CD4-positive, CD25-positive, alpha-beta regulatory T cell (primary cell): ENCODE measurements at regions not wholly inside any gene's neighbourhood (a gene's known extent, or its start where the extent isn't known, plus 50 kb on each side); places are given as distances from the start of the nearest gene placed in this dataset.
A peak's percentile ranks its signal among the peaks of the same experiment; 100 is the strongest.

Experiments used
- ATAC-seq, 2 donors: fragments of 150-1000 bp; cut with Tn5 transposase; one replicate each; pipeline ENCODE4 v1.10.0; 2021; ENCODE audit warnings: low read depth in 2 of 2, moderate number of reproducible peaks in 2 of 2, moderate library complexity in 1 of 2
- DNase-seq, 3 donors: peaks; one replicate each; pipeline versions ENCODE4 v3.0.0 to v3.0.0-alpha.2; 2012 to 2022; ENCODE audit warnings: mixed read lengths in 1 of 3
- H3K27ac ChIP-seq: one replicate; pipeline ENCODE4 v1.7.0; 2013; ENCODE audit warnings: mild to moderate bottlenecking, low read length; ENCODE audit not compliant: insufficient read depth, poor library complexity, severe bottlenecking
- H3K27me3 ChIP-seq: one replicate; pipeline ENCODE4 v1.7.0; 2013; ENCODE audit warnings: low read length; ENCODE audit not compliant: control insufficient read depth, insufficient read depth
- H3K36me3 ChIP-seq: one replicate; pipeline ENCODE4 v1.7.0; 2013; ENCODE audit warnings: mild to moderate bottlenecking, low read length, moderate library complexity; ENCODE audit not compliant: control insufficient read depth, insufficient read depth
- H3K4me1 ChIP-seq: 2 replicates; pipeline ENCODE4 v1.7.0; 2013; ENCODE audit warnings: mild to moderate bottlenecking, low read length; ENCODE audit not compliant: insufficient read depth, control insufficient read depth, poor library complexity, severe bottlenecking
- H3K4me3 ChIP-seq: one replicate; pipeline ENCODE4 v1.7.0; 2013; ENCODE audit warnings: low read depth, mild to moderate bottlenecking, low read length, moderate library complexity
- H3K9me3 ChIP-seq, 2 experiments: 1 replicate in 1 of 2; 2 replicates in 1 of 2; pipeline ENCODE4 v1.7.0; 2013; ENCODE audit warnings: low read length in 2 of 2, mild to moderate bottlenecking in 1 of 2, moderate library complexity in 1 of 2; ENCODE audit not compliant: control insufficient read depth in 2 of 2
- H3K27ac Mint-ChIP-seq, 3 donors: one replicate each; pipeline ENCODE4 v1.8.0; 2020 to 2022; ENCODE audit warnings: mild to moderate bottlenecking in 3 of 3, mixed read lengths in 3 of 3, moderate library complexity in 2 of 3
- H3K27me3 Mint-ChIP-seq: one replicate; pipeline ENCODE4 v1.8.0; 2022; ENCODE audit warnings: mild to moderate bottlenecking, mixed read lengths
- H3K36me3 Mint-ChIP-seq: one replicate; pipeline ENCODE4 v1.8.0; 2020; ENCODE audit warnings: mixed read lengths
- H3K4me1 Mint-ChIP-seq, 4 donors: one replicate each; pipeline ENCODE4 v1.8.0; 2020 to 2022; ENCODE audit warnings: mixed read lengths in 4 of 4, mild to moderate bottlenecking in 1 of 4
- H3K4me3 Mint-ChIP-seq, 4 donors: one replicate each; pipeline ENCODE4 v1.8.0; 2020 to 2022; ENCODE audit warnings: mild to moderate bottlenecking in 4 of 4, mixed read lengths in 4 of 4, moderate library complexity in 3 of 4
- H3K9me3 Mint-ChIP-seq, 7 donors: one replicate each; pipeline ENCODE4 v1.8.0; 2020 to 2022; ENCODE audit warnings: mixed read lengths in 7 of 7, mild to moderate bottlenecking in 3 of 7, moderate library complexity in 2 of 7

- Histone ChIP-seq H3K4me1 (no peaks in the 10 kb centered on the region), H3K9me3 (no peaks in the 10 kb centered on the region), H3K27me3 (no peaks in the 10 kb centered on the region), H3K36me3 (no peaks in the 10 kb centered on the region), H3K4me3 (no peak overlapping the region), H3K27ac (no peak overlapping the region)
- Mint-ChIP-seq H3K9me3 (peaks cover 0 to 9% (median 2%) of the 10 kb centered on the region in 7 donors), H3K27me3 (no peaks in the 10 kb centered on the region), H3K36me3 (no peaks in the 10 kb centered on the region), H3K4me1 (peaks cover 0 to 2% (median 0%) of the 10 kb centered on the region in 4 donors), H3K4me3 (no peak overlapping the region), H3K27ac (no peak overlapping the region)
- ATAC-seq, result no peak
- DNase-seq, result peak in 2 of 3 donors; percentile 8 to 44
These were observed 1156.3 kb downstream of the SORCS3 start for GRCh38 chr10:105797234-105797890.

- Mint-ChIP-seq H3K4me3 (no peak overlapping the region), H3K9me3 (peaks cover 0 to 8% (median 0%) of the 10 kb centered on the region in 7 donors), H3K36me3 (no peaks in the 10 kb centered on the region), H3K27me3 (peaks cover 4% of the 10 kb centered on the region), H3K27ac (no peak overlapping the region), H3K4me1 (peaks cover 0 to 2% (median 0%) of the 10 kb centered on the region in 4 donors)
- ATAC-seq (no peak), DNase-seq (no peak)
- Histone ChIP-seq H3K27ac (no peak overlapping the region), H3K4me3 (no peak overlapping the region), H3K27me3 (no peaks in the 10 kb centered on the region), H3K9me3 (no peaks in the 10 kb centered on the region), H3K4me1 (no peaks in the 10 kb centered on the region), H3K36me3 (no peaks in the 10 kb centered on the region)
These were observed 1152.0 kb downstream of the SORCS3 start for GRCh38 chr10:105793071-105793470.

- no peak overlapping the region for H3K4me3 Mint-ChIP-seq
- peaks cover 4% of the 10 kb centered on the region for H3K27me3 Mint-ChIP-seq
These were observed 1144.6 kb downstream of the SORCS3 start for GRCh38 chr10:105785721-105786120.

GRCh38 chr10:105783936-105784483 is 1142.9 kb downstream of the SORCS3 start:
- Histone ChIP-seq H3K27ac (no peak overlapping the region), H3K27me3 (no peaks in the 10 kb centered on the region), H3K36me3 (no peaks in the 10 kb centered on the region), H3K4me3 (no peak overlapping the region), H3K9me3 (peaks cover 0 to 4% of the 10 kb centered on the region in 2 experiments), H3K4me1 (no peaks in the 10 kb centered on the region)
- peaks cover 3% of the 10 kb centered on the region for H3K36me3 Mint-ChIP-seq
- ATAC-seq, result no peak
- DNase-seq, result no peak
- no peak overlapping the region for H3K4me3 Mint-ChIP-seq
- H3K9me3 Mint-ChIP-seq, result peaks cover 0 to 15% (median 5%) of the 10 kb centered on the region in 7 donors
- peaks cover 4% of the 10 kb centered on the region for H3K27me3 Mint-ChIP-seq
- H3K27ac Mint-ChIP-seq, result no peak overlapping the region
- no peaks in the 10 kb centered on the region for H3K4me1 Mint-ChIP-seq

More at GRCh38 chr10:105785721-105786120, 1144.6 kb downstream of the SORCS3 start:
- H3K4me3 ChIP-seq, result no peak overlapping the region
- H3K27me3 ChIP-seq, result no peaks in the 10 kb centered on the region
- no peak for ATAC-seq
- peaks cover 0 to 4% of the 10 kb centered on the region in 2 experiments for H3K9me3 ChIP-seq
- H3K9me3 Mint-ChIP-seq, result peaks cover 0 to 15% (median 5%) of the 10 kb centered on the region in 7 donors
- no peaks in the 10 kb centered on the region for H3K36me3 ChIP-seq
- DNase-seq, result no peak
- no peaks in the 10 kb centered on the region for H3K4me1 ChIP-seq
- H3K27ac ChIP-seq, result no peak overlapping the region
- peaks cover 3% of the 10 kb centered on the region for H3K36me3 Mint-ChIP-seq
- H3K4me1 Mint-ChIP-seq, result no peaks in the 10 kb centered on the region
- H3K27ac Mint-ChIP-seq, result no peak overlapping the region

- no peak for DNase-seq
- Histone ChIP-seq H3K36me3 (no peaks in the 10 kb centered on the region), H3K4me1 (no peaks in the 10 kb centered on the region), H3K4me3 (no peak overlapping the region), H3K27me3 (no peaks in the 10 kb centered on the region), H3K27ac (no peak overlapping the region), H3K9me3 (no peaks in the 10 kb centered on the region)
- Mint-ChIP-seq H3K27me3 (no peaks in the 10 kb centered on the region), H3K4me1 (no peaks in the 10 kb centered on the region), H3K4me3 (no peak overlapping the region), H3K9me3 (peaks cover 0 to 5% (median 2%) of the 10 kb centered on the region in 7 donors), H3K27ac (no peak overlapping the region), H3K36me3 (no peaks in the 10 kb centered on the region)
- no peak for ATAC-seq
These were observed 1133.8 kb downstream of the SORCS3 start for GRCh38 chr10:105774881-105775280.

- no peak overlapping the region for H3K27ac ChIP-seq
- no peak overlapping the region for H3K27ac Mint-ChIP-seq
- no peaks in the 10 kb centered on the region for H3K4me1 ChIP-seq
- ATAC-seq, result no peak
- H3K9me3 ChIP-seq, result no peaks in the 10 kb centered on the region
- H3K27me3 Mint-ChIP-seq, result no peaks in the 10 kb centered on the region
- H3K36me3 ChIP-seq, result no peaks in the 10 kb centered on the region
- no peak for DNase-seq
- H3K4me3 Mint-ChIP-seq, result no peak overlapping the region
- no peaks in the 10 kb centered on the region for H3K4me1 Mint-ChIP-seq
- peaks cover 0 to 5% (median 2%) of the 10 kb centered on the region in 7 donors for H3K9me3 Mint-ChIP-seq
- H3K27me3 ChIP-seq, result no peaks in the 10 kb centered on the region
- H3K36me3 Mint-ChIP-seq, result no peaks in the 10 kb centered on the region
- H3K4me3 ChIP-seq, result no peak overlapping the region
These were observed 1133.3 kb downstream of the SORCS3 start for GRCh38 chr10:105774351-105774750.

GRCh38 chr10:105770524-105771212 is 1129.6 kb downstream of the SORCS3 start:
- Mint-ChIP-seq H3K4me1 (no peaks in the 10 kb centered on the region), H3K36me3 (no peaks in the 10 kb centered on the region), H3K9me3 (peaks cover 0 to 7% (median 3%) of the 10 kb centered on the region in 7 donors), H3K27me3 (no peaks in the 10 kb centered on the region), H3K4me3 (no peak overlapping the region), H3K27ac (no peak overlapping the region)
- H3K9me3 ChIP-seq, result no peaks in the 10 kb centered on the region
- H3K4me1 ChIP-seq, result no peaks in the 10 kb centered on the region
- DNase-seq (no peak), ATAC-seq (no peak)
- H3K27me3 ChIP-seq, result no peaks in the 10 kb centered on the region
- H3K4me3 ChIP-seq, result no peak overlapping the region
- no peak overlapping the region for H3K27ac ChIP-seq
- H3K36me3 ChIP-seq, result no peaks in the 10 kb centered on the region
